ENCODE measurements at regions not wholly inside any gene's neighbourhood (a gene's known extent, or its start where the extent isn't known, plus 50 kb on each side); places are given as distances from the start of the nearest gene placed in this dataset.
"Not testable (repeated sequence)": the region's sequence is repeated elsewhere in the genome, so short reads cannot be mapped to it uniquely, and the experiment has no call there.

DNA sequence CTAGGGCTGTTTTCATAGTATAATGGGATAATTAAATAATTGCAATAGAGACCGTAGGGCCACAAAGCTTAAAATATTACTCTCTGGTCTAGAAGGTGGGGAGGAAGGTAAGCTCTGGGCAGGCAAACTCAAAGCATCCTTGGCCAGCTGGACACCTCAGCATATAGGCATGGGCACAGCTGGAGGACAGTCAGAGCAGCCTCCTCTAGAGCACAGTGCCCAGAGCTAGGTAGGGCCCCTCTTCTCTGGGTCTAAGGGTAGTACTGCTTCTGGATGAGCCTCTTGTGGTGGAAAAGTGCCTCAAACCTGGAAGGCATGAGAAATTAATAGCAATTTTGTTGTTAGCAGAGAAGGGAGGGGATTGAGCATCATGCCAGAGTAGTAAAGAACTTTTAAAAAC is 116.9 kb upstream of the FOXN2 start:
- no peak for DNase-seq

DNA sequence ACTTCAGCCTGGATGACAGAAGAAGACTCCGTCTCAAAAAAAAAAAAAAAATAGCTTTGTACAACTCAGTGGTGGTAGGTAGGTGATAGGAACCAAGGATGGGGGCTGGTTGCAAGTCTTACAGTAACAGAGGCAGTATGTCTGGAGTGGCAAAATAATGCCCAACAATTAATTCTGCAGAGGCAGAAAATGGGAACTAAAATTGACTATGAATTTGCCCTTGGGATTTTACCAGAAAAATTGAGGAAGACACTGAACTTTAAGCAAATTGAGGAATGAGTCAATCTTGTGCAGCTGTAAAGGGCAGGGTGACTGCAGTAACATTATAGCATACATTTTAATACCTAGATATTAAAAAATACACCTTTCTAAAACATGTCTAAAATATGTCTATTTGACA is 116.1 kb upstream of the FOXN2 start:
- no peak for DNase-seq

DNA sequence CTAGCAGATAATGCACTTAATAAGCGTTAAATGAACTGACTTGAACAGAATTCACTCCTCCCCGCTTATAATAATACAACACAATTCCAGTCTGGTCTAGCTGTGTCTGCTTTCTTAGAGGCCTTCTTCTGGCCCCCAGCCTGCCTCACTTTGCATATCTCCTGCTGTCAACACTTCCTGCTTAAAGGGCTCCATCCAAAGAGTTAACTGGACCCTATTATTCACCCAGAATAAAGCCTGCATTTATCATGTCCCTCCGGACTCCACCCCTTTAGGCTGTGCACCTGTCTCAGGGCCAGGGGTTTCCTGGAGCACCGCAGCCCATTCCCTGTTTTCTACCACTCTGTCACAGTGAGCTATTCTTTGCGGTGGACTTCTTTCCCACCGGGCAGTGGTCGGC is 115.4 kb upstream of the FOXN2 start:
- no peak for DNase-seq

DNA sequence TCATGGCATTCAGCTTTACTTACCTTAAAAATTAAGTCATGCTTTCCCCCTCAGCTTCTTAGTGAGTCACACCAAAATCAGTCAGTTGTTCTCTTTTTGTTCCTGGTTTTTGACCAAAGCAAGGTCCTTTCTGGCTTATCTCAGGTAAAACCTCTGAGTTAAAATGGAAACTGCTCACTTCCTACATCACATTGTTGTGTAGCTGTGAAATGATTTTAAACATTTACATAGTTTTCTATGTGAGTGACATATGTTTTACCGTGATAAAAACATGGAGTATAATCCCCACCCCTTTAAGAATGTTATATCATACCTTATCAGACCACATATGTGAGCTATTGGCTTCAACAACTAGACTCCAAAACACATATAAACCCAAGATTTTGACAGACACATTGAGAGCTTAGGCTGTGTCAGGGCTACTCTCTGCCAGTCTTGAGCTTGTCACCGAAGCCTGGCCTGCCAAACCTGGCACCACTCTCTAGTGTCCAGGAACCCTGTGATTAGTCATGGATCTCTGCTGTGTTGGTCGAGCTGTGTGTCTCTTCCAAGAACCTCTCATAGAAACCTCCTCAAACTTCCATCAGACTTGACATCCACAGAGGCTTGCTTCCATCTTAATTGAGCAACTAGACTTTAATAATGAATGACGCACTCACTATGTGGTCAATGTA is 113.7 kb upstream of the FOXN2 start:
- no peak for DNase-seq

DNA sequence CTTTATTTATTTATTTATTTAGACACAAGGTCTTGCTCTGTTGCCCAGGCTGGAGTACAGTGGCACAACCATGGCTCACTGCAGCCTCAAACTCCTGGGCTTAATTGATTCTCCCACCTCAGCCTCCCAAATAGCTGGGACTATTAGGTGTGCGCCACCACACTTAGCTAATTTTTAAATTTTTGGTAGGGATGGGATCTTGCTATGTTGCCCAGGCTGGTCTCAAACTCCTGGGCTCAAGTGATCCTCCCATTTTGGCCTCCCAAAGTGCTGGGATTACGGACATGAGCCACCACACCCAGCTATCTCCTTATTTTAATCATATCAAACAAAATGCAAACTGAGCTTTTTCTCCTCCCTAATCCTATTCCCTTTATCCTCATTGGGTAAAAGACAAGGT is 113.0 kb upstream of the FOXN2 start:
- DNase-seq: not testable (repeated sequence)

DNA sequence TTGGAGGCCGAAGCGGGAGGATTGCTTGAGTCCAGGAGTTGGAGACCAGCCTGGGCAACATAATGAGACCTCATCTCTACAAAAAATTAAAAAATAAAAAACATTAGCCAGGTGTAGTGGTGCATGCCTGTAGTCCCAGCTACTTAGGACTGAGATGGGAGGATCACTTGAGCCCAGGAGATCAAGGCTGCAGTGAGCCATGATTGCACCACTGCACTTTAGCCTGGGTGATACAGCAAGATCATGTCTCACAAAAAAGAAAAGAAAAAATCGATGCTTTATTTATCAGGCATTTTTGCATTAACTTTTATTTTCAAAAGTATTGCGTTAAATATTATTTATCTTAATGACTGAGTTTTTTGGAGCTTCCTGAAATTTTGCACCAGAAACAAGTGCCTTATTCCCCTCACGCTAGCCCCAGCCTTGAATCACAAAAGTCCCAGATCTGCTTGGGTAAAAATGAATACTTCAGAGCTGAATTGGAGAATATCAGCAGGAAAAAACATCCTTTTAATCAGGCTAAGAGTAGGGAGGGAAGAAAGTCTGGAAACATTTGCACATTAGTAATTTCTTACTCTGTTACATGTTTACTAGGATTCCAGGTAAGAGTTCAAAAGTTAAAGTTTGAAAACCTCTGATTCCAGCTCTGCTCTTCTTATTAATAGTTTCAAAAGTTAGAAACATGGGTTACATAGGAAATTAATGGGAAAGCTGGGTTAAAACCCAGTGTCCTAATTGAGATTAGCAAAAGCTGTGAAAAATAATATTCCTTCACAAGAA is 111.4 kb upstream of the FOXN2 start:
- no peak for DNase-seq

DNA sequence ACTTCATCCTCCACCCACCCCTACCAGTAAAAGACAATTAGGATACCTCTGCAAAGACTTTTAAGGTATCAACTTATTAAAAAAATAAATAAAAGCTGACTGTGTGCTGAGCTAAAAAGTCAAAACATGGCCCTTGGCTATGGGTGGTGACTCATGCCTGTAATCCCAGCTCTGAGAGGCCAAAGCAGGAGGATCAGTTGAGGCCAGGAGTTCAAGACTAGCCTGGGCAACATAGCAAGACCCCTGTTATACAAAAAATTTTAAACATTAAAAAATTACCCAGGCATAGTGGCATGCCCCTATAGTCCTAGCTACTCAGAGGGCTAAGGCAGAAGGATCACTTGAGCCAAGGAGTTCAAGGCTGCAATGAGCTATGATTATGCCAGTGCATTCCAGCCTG is 110.8 kb upstream of the FOXN2 start:
- no peak for DNase-seq

DNA sequence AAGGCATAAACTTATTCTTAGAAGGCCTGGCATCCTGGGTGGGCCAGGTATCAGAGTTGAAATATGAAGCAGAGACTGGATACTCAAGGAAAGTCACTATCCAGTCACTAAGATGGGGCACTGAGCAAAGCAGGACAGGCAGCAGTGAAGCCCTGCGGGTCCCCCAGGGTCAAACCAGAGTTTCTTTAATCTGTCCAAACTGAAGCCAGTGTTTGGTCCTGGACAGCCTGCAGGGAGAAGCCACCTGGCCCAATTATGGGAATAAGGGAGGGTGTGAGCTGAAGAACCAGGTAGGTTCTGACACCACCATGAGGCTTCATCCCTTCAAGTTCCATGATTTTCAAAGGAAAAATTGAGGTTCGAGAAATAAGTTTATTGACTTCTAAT is 109.7 kb upstream of the FOXN2 start:
- no peak for DNase-seq

DNA sequence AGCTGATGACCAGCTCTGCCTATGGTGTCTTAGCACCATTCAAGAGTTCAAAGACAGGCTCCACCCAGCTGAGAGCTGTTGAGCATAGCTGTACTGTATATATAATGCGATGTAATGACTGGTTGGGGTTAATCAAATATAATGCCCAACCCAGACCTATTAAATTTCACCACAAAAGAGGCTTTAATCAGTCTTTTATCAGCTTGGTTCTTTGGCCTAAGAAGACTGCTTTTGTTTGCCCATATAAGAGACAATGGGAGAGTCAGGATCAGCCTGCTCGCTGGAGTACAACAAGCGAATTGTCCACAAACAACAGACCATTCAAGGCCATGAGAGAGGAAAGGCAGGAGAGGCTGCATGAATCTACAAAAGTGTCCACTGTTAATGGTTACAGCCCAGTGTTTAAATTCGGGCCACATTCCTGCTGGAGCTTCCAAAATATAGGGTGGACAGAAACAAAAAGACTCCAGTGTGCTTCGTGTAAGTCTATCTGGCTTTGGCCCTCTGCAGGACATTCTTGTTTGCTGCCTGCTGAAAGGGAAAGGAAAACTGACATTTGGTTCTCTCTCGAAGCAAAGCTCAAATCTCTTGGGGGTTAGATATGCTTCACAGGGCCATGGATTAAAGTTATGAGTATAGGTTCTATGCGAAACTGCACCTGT is 109.2 kb upstream of the FOXN2 start:
- no peak for DNase-seq

DNA sequence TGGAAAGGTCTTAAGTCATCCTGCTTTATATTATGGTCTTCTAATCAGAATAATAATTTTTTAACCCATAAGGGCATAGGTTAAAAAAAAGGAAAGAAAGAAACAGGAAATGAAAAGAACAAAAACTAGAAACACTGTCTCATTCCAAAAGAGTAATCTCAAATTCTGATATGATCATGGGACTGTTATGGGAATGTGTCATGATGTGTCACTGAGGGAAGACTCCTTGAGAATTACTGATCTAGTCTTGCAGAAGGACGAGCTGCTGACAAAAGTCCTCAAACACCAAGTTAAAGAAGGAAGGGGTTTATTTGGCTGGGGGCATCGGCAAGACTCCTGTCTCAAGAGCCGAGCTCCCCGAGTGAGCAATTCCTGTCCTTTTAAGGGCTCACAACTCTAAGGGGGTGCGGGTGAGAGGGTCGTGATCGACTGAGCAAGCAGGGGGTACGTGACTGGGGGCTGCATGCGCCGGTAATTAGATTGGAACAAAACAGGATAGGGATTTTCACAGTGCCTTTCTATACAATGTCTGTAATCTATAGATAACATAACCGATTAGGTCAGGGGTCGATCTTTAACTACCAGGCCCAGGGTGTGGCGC is 108.3 kb upstream of the FOXN2 start:
- not testable (repeated sequence) for DNase-seq

DNA sequence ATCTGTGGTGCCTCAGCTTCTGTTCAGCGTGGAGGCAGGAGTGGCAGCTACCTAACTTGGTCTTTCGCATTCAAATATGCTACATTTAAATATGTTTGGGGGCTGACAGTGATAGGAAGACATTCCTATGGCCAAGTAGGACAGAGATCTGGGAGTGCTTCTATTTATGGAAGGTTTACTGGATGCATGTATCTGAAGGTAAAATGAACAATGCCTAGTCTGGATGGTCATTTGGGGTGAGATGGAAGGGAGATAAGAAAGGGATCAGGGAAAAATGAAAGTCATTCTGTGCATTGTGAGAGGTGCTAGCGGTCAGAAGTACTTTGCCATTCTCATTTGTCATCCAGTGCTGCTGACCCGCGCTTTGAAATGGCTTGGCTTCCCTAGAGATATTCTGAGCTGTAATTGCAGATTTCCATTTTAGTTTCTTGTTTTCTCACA is 107.3 kb upstream of the FOXN2 start:
- DNase-seq: no peak

DNA sequence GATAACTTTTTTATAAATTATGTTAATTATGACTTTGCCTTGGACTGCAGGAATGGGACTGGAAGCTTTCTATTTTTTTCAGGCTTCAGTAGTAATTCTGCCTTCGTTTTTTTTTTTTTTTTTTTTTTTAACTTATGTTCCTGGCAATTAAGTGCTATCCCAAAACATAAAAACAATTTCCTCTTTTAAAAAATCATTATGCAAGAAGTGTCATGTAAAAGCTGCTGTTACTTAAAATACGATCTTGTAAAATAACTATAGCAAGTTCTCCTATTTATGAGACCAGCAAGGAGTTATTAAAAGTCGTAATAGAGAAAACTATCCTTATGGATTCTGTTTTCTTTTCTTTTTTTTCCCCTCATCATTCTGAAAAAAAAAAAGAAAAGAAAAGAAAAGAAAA is 106.6 kb upstream of the FOXN2 start:
- DNase-seq: no peak

DNA sequence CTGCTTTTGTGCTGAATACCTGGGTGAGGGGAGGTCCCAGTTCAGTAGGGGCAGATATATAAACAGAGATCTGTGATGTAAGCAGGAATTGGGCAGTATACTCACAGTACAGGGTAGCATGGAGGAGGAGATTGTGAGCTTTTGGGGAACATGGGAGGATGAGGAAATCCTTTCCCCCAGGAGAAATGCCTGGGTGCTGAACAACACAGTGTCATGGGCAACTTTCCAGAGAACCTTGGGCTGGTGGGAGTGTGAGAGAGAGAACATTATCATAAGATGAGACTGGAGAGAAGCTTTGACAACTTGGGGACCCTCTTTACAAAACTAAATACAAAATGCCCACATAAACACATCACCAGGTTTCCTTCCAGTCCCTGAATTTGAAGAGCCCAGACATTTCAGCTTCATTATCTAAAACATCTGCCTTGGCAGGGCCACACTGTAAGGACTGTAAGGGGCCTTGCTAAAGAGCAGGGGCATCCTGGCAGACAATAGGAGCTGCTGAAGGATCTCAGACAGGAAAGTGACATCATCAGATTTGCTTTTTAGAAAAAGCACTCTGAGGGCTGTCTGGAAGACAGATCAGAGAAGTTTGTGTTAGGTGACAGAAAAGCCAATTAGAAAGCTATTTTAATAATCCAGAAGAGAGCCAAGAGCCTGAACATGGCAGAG is 105.1 kb upstream of the FOXN2 start:
- DNase-seq: no peak

DNA sequence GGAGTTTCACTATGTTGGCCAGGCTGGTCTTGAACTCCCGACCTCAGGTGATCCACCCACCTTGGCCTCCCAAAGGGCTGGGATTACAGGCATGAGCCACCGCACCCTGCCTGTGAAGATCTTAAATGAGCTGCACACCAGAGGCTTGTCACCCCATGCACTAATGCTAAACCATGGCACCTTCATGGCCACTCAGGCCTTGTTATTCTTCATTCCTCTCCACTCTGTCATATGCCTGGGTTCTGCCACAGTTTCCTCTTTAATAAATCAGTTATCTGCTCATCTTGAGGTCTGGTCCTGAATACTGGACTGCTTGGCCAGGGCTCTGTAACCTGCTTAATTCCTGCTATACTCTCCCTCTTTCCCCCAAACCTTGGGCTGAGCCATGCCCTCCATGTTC is 104.3 kb upstream of the FOXN2 start:
- DNase-seq: no peak

DNA sequence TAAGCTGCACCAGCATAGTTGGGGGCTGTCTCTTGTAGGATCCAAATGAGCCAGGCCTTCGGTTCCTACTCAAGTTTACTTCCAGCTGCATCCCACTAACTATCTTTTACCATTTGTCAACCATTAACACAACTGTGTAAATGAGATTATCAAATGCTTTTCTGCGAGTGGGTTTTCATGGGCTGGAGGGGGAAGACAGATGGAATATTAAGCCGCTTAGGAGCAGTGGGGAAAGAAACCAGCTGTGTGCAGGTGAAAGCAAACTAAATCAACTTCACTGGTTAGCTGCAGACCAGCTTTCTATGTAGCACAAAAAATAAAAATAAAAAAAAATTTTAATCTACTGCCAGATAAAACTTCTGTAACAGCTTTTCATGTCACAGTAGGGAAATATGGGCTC is 100.8 kb upstream of the FOXN2 start:
- no peak for DNase-seq

DNA sequence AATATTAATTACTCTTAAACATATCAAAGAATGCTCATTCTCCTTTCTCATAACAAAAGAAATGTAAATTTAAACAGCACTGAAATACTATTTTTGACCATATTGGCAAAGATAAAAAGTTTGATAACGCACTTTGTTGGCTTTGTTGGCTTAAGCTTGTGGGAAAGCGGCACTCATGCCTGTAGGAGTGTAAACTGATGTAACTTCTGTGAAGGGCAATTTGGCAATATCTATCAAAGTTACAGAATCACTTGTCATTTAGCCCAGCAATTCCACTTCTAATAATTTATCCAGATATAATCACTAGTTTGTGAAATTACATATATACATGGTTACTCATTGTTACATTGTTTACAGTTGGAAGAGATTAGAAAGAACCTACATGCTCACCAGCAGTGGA is 96.3 kb upstream of the FOXN2 start:
- no peak for DNase-seq

DNA sequence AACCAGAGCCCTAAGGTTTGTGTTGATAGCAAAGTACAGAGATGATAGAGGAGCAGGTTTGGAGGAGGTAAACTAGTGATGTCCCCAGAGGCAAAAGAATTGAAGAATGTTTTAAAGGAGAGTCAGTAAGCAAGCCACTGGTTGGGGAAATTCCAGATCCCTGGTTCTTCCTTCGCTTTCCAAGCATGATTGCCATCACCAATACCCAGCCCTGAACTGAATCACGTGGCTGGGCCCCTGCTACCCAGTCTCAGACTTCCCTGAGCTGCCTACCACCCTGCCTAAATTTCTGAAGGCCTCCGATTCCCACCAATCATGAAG is 95.3 kb upstream of the FOXN2 start:
- no peak for DNase-seq

DNA sequence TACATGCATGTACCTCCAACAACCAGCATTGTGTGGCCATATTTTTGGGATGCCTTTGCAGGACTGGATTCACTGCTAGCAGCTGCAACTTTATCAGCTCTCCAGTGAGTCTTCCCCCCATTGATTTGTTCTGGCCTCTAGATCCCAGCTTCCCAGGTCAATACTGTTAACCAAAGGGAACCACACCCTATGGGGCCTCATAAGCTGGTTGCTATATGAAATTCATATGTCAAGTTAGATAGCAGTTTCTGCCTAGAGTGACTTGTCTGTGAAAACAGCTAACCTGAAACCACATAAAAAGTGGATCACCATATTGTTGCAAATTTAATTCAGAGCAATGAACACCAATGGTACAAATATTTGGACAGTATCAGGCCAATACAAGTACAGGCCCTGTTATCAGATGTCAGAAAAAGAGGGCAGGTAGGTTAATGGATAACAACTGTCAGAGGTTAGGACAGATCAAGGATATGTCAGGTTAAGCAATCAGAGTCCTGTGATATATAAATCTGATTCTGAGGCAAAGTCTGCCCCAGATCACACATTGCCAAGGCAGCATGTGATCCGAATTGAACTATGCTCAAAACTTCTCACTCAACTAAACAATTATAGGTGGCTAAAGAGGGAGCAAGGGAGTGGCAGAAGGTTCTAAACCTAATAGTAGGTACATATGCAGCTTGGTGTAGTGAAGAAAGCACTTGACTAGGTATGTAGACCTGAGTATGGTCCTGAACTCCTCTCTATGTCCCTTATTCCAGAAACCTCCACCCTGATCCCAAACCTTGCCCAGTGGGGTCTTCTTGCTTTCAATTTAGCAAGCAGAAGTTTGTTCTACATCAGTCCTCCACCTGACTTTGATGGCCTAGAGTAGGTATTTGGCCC is 94.7 kb upstream of the FOXN2 start:
- no peak for DNase-seq

DNA sequence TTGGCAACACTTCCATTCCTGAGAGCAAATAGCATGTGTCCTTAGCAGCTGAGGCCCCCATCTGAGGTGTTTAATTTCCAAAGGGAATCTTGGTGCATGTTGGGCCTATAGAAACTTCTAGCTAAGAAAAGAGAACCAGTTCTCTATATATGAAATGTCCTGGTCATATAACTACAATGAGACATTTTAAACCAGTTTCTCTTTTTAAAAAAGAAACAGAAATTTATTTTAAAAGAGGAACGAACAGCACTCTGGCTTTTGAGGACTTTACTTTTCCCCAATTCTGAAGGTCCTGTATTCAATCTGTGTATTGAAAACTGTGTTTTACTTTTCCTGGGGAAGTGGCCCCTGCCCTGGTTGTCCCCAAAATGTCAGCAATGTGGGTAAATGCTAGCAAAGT is 94.0 kb upstream of the FOXN2 start:
- no peak for DNase-seq

DNA sequence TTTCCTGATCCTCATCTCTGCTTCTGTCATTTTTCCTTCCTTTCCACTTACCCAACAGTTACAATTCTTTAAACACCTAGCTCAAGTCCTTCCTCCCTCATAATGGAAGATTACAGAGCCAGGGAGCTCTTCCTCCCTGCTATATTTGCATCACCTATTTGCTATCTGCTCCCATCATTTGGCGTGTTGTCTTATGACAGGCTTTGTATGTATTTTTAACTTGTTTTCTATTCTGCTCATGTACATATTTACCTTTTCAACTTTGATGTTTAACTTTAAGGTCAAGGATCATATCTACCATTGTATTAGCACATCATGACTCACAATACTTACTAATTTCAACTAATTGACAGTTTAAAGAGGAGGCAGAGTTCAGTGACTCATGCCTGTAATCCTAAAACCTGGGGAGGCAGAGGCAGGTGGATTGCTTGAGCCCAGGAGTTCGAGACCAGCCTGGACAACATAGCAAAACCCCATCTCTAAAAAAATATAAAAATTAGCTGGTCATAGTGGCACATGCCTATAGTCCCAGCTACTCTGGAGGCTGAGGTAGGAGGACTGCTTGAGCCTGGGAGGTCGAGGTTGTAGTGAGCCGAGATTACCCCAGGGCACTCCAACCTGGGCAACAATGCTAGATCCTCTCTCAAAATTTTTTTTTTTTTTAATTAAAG is 92.5 kb upstream of the FOXN2 start:
- no peak for DNase-seq

DNA sequence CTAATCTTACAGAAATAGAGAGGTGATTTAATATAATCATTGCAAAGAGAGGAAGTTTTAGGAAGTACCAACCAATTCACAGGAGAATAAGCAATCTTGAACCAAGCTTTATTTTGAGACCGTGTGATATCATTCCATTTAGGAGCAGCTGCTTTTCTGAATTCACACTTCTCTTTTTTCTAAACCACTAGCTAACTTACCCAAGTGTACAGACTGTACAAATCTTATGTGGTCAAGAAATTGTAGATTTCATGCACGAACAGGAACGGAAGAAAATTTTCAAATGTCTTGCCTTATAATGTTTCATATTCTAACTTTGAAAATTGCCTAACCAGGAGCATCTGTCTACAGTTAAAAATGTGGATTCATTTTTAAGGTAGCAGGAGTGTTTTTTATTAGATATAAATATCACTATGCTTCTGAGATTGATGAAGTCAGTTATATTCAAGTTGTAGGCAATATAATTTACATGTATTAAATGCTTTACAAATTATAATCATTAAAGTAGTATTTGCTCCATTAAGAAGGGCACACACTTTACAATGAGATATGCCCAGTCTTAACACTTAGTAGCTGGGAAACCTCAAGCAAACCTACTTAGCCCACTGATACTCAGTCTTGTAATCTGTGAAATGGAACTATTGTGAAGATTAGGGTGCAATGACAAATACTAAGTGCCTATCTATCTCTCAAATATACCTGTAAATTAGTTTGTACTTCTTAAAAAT is 86.7 kb upstream of the FOXN2 start:
- no peak for DNase-seq

Measured in NCI-H1048 (cell line).